KOPT-K1 (cell line): ENCODE measurements at regions not wholly inside any gene's neighbourhood (a gene's known extent, or its start where the extent isn't known, plus 50 kb on each side); places are given as distances from the start of the nearest gene placed in this dataset.
"Not testable (repeated sequence)": the region's sequence is repeated elsewhere in the genome, so short reads cannot be mapped to it uniquely, and the experiment has no call there.

ENCODE experiments used
- H3K27ac ChIP-seq: fragments of 200-600 bp; sonication (generic); 2 replicates; pipeline ENCODE4 v1.5.1; 2016; ENCODE audit warnings: antibody characterized with exemption, mild to moderate bottlenecking, low read depth, low read length; ENCODE audit not compliant: poor library complexity, severe bottlenecking
- H3K36me3 ChIP-seq: fragments of 200-600 bp; sonication (generic); 2 replicates; pipeline ENCODE4 v1.5.1; 2017; ENCODE audit warnings: antibody characterized with exemption, mild to moderate bottlenecking, low read length, moderate library complexity; ENCODE audit not compliant: insufficient read depth
- H3K9me3 ChIP-seq: fragments of 200-600 bp; sonication (generic); 2 replicates; pipeline ENCODE4 v1.5.1; 2017; ENCODE audit warnings: antibody characterized with exemption, low read length, mild to moderate bottlenecking; ENCODE audit not compliant: insufficient read depth, poor library complexity, severe bottlenecking

GRCh38 chr13:84648069-84648640 lies 765.9 kb upstream of the SLITRK1 start:
- H3K36me3 ChIP-seq: no peaks in the 10 kb centered on the region
- H3K27ac ChIP-seq: no peak overlapping the region
- H3K9me3 ChIP-seq: no peaks in the 10 kb centered on the region

GRCh38 chr13:84646957-84647356 lies 764.7 kb upstream of the SLITRK1 start:
- Histone ChIP-seq H3K27ac (no peak overlapping the region), H3K9me3 (no peaks in the 10 kb centered on the region), H3K36me3 (no peaks in the 10 kb centered on the region)

GRCh38 chr13:84645196-84646012 lies 763.1 kb upstream of the SLITRK1 start:
- H3K36me3 ChIP-seq: no peaks in the 10 kb centered on the region
- no peak overlapping the region for H3K27ac ChIP-seq
- H3K9me3 ChIP-seq: no peaks in the 10 kb centered on the region

- H3K27ac ChIP-seq: no peak overlapping the region
- no peaks in the 10 kb centered on the region for H3K9me3 ChIP-seq
- H3K36me3 ChIP-seq: no peaks in the 10 kb centered on the region
Measured at GRCh38 chr13:84641491-84641890, 759.2 kb upstream of the SLITRK1 start.

GRCh38 chr13:84640691-84641090 lies 758.4 kb upstream of the SLITRK1 start:
- Histone ChIP-seq H3K9me3 (no peaks in the 10 kb centered on the region), H3K27ac (no peak overlapping the region), H3K36me3 (no peaks in the 10 kb centered on the region)

- Histone ChIP-seq H3K36me3 (no peaks in the 10 kb centered on the region), H3K9me3 (no peaks in the 10 kb centered on the region), H3K27ac (no peak overlapping the region)
Measured at GRCh38 chr13:84630476-84630875, 748.2 kb upstream of the SLITRK1 start.

GRCh38 chr13:84616864-84617263 lies 734.6 kb upstream of the SLITRK1 start:
- Histone ChIP-seq H3K27ac (no peak overlapping the region), H3K36me3 (no peaks in the 10 kb centered on the region), H3K9me3 (no peaks in the 10 kb centered on the region)

- H3K27ac ChIP-seq: no peak overlapping the region
- no peaks in the 10 kb centered on the region for H3K9me3 ChIP-seq
- no peaks in the 10 kb centered on the region for H3K36me3 ChIP-seq
Measured at GRCh38 chr13:84609716-84610115, 727.4 kb upstream of the SLITRK1 start.

- no peaks in the 10 kb centered on the region for H3K9me3 ChIP-seq
- no peak overlapping the region for H3K27ac ChIP-seq
- H3K36me3 ChIP-seq: no peaks in the 10 kb centered on the region
Measured at GRCh38 chr13:84607261-84608013, 725.2 kb upstream of the SLITRK1 start.

- H3K27ac ChIP-seq: no peak overlapping the region
- no peaks in the 10 kb centered on the region for H3K36me3 ChIP-seq
- H3K9me3 ChIP-seq: no peaks in the 10 kb centered on the region
Measured at GRCh38 chr13:84606616-84607015, 724.3 kb upstream of the SLITRK1 start.

GRCh38 chr13:84605927-84606326 lies 723.7 kb upstream of the SLITRK1 start:
- H3K27ac ChIP-seq: no peak overlapping the region
- no peaks in the 10 kb centered on the region for H3K9me3 ChIP-seq
- no peaks in the 10 kb centered on the region for H3K36me3 ChIP-seq

GRCh38 chr13:84591444-84591843 lies 709.2 kb upstream of the SLITRK1 start:
- Histone ChIP-seq H3K9me3 (no peaks in the 10 kb centered on the region), H3K36me3 (no peaks in the 10 kb centered on the region), H3K27ac (no peak overlapping the region)

- no peaks in the 10 kb centered on the region for H3K9me3 ChIP-seq
- H3K36me3 ChIP-seq: no peaks in the 10 kb centered on the region
Measured at GRCh38 chr13:84590663-84591062, 708.4 kb upstream of the SLITRK1 start.

GRCh38 chr13:84588023-84588422 lies 705.7 kb upstream of the SLITRK1 start:
- Histone ChIP-seq H3K36me3 (no peaks in the 10 kb centered on the region), H3K9me3 (no peaks in the 10 kb centered on the region), H3K27ac (no peak overlapping the region)

More at GRCh38 chr13:84590663-84591062, 708.4 kb upstream of the SLITRK1 start:
- H3K27ac ChIP-seq: no peak overlapping the region

GRCh38 chr13:84579901-84580300 lies 697.6 kb upstream of the SLITRK1 start:
- not testable (repeated sequence) for H3K36me3 ChIP-seq, H3K9me3 ChIP-seq, H3K27ac ChIP-seq
